ENCODE measurements at regions not wholly inside any gene's neighbourhood (a gene's known extent, or its start where the extent isn't known, plus 50 kb on each side); places are given as distances from the start of the nearest gene placed in this dataset.

DNA sequence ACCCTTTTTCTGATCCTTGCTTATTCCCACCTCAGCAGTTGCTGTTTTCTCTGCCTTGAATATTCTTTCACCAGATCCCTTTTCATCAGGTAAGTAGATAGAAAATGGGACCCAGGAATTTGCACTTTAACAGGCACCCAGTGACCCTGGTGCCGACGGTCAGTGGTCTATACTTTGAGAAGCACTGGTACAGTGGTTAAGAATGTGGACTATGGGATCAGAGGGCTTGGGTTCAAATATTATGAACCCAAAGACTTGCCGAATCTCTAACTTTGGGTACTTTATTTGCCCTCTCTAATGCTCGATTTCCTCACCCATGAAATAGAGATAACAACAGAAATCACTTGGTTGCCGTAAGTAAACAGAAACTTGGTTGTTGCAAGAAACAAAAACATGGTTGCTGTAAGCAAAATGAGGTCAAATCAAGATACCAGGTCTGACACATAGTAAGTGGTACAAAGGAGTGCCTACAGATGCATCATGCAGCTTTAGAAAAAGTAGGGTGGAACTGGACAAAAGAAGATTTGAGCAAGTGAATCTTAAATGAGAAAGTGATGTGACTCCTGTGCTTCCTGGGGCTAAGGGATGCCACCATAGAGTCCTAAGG is 69.5 kb upstream of the GLS start:
- H3K4me3 ChIP-seq (ENCODE audit: low read depth, low read length): no peak overlapping the region
- H3K4me1 ChIP-seq (ENCODE audit: control insufficient read depth, insufficient read depth, low read length): no peaks in the 10 kb centered on the region
- CTCF ChIA-PET: no interaction called here
- no peak overlapping the region for H3K27ac ChIP-seq (ENCODE audit: extremely low read depth, low read depth, low read length)
- no peak for TF ChIP-seq KLF16 (tag by site-specific recombination; IDR thresholded peaks at IDR 0.05)
- TF ChIP-seq ZNF768 (tag by site-specific recombination; IDR thresholded peaks at IDR 0.05): no peak
- TF ChIP-seq, protein P1, sequence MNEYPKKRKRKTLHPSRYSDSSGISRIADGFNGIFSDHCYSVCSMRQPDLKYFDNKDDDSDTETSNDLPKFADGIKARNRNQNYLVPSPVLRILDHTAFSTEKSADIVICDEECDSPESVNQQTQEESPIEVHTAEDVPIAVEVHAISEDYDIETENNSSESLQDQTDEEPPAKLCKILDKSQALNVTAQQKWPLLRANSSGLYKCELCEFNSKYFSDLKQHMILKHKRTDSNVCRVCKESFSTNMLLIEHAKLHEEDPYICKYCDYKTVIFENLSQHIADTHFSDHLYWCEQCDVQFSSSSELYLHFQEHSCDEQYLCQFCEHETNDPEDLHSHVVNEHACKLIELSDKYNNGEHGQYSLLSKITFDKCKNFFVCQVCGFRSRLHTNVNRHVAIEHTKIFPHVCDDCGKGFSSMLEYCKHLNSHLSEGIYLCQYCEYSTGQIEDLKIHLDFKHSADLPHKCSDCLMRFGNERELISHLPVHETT (tag by site-specific recombination; IDR thresholded peaks at IDR 0.05): no peak
- no peak for TF ChIP-seq ZNF670 (tag by site-specific recombination; IDR thresholded peaks at IDR 0.05; ENCODE audit: low read depth)
- no peak for TF ChIP-seq ZNF777 (tag by site-specific recombination; IDR thresholded peaks at IDR 0.05; ENCODE audit: borderline replicate concordance)
- no peak for TF ChIP-seq ZNF596 (tag by site-specific recombination; IDR thresholded peaks at IDR 0.05)
- no peak for TF ChIP-seq ZNF677 (tag by site-specific recombination; IDR thresholded peaks at IDR 0.05)
- no peak for TF ChIP-seq ZNF19 (tag by site-specific recombination; IDR thresholded peaks at IDR 0.05; ENCODE audit: low read depth)
- TF ChIP-seq, protein P2, sequence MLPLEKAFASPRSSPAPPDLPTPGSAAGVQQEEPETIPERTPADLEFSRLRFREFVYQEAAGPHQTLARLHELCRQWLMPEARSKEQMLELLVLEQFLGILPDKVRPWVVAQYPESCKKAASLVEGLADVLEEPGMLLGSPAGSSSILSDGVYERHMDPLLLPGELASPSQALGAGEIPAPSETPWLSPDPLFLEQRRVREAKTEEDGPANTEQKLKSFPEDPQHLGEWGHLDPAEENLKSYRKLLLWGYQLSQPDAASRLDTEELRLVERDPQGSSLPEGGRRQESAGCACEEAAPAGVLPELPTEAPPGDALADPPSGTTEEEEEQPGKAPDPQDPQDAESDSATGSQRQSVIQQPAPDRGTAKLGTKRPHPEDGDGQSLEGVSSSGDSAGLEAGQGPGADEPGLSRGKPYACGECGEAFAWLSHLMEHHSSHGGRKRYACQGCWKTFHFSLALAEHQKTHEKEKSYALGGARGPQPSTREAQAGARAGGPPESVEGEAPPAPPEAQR (tag by site-specific recombination; IDR thresholded peaks at IDR 0.05): no peak
- TF ChIP-seq MEIS1 (CRISPR knock-in tag; IDR thresholded peaks at IDR 0.05; ENCODE audit: borderline replicate concordance): no peak
- TF ChIP-seq ZSCAN4 (tag by site-specific recombination; IDR thresholded peaks at IDR 0.05): no peak
- no peak for TF ChIP-seq MYNN (tag by site-specific recombination; IDR thresholded peaks at IDR 0.05; ENCODE audit: borderline replicate concordance)
- no peak for TF ChIP-seq ZNF658 (tag by site-specific recombination; IDR thresholded peaks at IDR 0.05)
- POLR2A ChIA-PET: interaction anchor here (0.6 kb wide), 1 partner anchor 16 kb away, joined by 6 read pairs; no protein-coding TSS in a partner anchor
- no peaks in the 10 kb centered on the region for H3K9me3 ChIP-seq (ENCODE audit: control insufficient read depth, insufficient read depth, low read depth, low read length)
- H3K36me3 ChIP-seq (ENCODE audit: control insufficient read depth in 2 of 2, insufficient read depth in 1 of 2, low read length in 2 of 2): no peaks in the 10 kb centered on the region

GRCh38 chr2:190811811-190812210 is 68.8 kb upstream of the GLS start:
- Histone ChIP-seq H3K9me3 (ENCODE audit: control insufficient read depth, insufficient read depth, low read depth, low read length) (no peaks in the 10 kb centered on the region), H3K36me3 (ENCODE audit: control insufficient read depth in 2 of 2, insufficient read depth in 1 of 2, low read length in 2 of 2) (no peaks in the 10 kb centered on the region), H3K27ac (ENCODE audit: extremely low read depth, low read depth, low read length) (no peak overlapping the region), H3K4me1 (ENCODE audit: control insufficient read depth, insufficient read depth, low read length) (no peaks in the 10 kb centered on the region), H3K4me3 (ENCODE audit: low read depth, low read length) (no peak overlapping the region)
- CTCF ChIA-PET: no interaction called here
- no peak for TF ChIP-seq ZFHX2 (tag by site-specific recombination; conservative IDR thresholded peaks at IDR 0.05)
- TF ChIP-seq BCL11B (tag by site-specific recombination; IDR thresholded peaks at IDR 0.05; ENCODE audit: low read depth): no peak
- TF ChIP-seq, protein P3, sequence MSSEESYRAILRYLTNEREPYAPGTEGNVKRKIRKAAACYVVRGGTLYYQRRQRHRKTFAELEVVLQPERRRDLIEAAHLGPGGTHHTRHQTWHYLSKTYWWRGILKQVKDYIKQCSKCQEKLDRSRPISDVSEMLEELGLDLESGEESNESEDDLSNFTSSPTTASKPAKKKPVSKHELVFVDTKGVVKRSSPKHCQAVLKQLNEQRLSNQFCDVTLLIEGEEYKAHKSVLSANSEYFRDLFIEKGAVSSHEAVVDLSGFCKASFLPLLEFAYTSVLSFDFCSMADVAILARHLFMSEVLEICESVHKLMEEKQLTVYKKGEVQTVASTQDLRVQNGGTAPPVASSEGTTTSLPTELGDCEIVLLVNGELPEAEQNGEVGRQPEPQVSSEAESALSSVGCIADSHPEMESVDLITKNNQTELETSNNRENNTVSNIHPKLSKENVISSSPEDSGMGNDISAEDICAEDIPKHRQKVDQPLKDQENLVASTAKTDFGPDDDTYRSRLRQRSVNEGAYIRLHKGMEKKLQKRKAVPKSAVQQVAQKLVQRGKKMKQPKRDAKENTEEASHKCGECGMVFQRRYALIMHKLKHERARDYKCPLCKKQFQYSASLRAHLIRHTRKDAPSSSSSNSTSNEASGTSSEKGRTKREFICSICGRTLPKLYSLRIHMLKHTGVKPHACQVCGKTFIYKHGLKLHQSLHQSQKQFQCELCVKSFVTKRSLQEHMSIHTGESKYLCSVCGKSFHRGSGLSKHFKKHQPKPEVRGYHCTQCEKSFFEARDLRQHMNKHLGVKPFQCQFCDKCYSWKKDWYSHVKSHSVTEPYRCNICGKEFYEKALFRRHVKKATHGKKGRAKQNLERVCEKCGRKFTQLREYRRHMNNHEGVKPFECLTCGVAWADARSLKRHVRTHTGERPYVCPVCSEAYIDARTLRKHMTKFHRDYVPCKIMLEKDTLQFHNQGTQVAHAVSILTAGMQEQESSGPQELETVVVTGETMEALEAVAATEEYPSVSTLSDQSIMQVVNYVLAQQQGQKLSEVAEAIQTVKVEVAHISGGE (tag by site-specific recombination; conservative IDR thresholded peaks at IDR 0.05; ENCODE audit: low read depth): no peak
- no peak for TF ChIP-seq SCRT2 (tag by site-specific recombination; IDR thresholded peaks at IDR 0.05)
- TF ChIP-seq ZNF121 (tag by site-specific recombination; IDR thresholded peaks at IDR 0.05): no peak
- no peak for TF ChIP-seq ZNF776 (tag by site-specific recombination; IDR thresholded peaks at IDR 0.05; ENCODE audit: borderline replicate concordance)
- TF ChIP-seq ZNF423 (tag by site-specific recombination; IDR thresholded peaks at IDR 0.05): no peak
- TF ChIP-seq ZNF266 (tag by site-specific recombination; IDR thresholded peaks at IDR 0.05; ENCODE audit: low read depth): no peak
- no peak for TF ChIP-seq ZSCAN16 (tag by site-specific recombination; IDR thresholded peaks at IDR 0.05)
- TF ChIP-seq ZNF510 (tag by site-specific recombination; IDR thresholded peaks at IDR 0.05; ENCODE audit: insufficient replicate concordance): no peak
- no peak for TF ChIP-seq IKZF3 (tag by site-specific recombination; IDR thresholded peaks at IDR 0.05)
- POLR2A ChIA-PET: no interaction called here
